Osteoblast (primary cell): ENCODE measurements at regions not wholly inside any gene's neighbourhood (a gene's known extent, or its start where the extent isn't known, plus 50 kb on each side); places are given as distances from the start of the nearest gene placed in this dataset.

Experiments used
- DNase-seq: peaks from one replicate; pipeline ENCODE4 v3.0.0; 2011; ENCODE audit warnings: low spot score, mixed read lengths; ENCODE audit not compliant: insufficient read length; ENCODE audit errors: missing footprints
- H2AFZ ChIP-seq: 2 replicates; pipeline ENCODE4 v1.6.0; 2011; ENCODE audit warnings: mild to moderate bottlenecking, low read length
- H3K27ac ChIP-seq: 2 replicates; pipeline ENCODE4 v1.5.1; 2011; ENCODE audit warnings: mild to moderate bottlenecking, low read depth, low read length, moderate library complexity
- H3K27me3 ChIP-seq: 2 replicates; pipeline ENCODE4 v1.6.0; 2012; ENCODE audit warnings: mild to moderate bottlenecking, control low read depth, inconsistent platforms, low read length, moderate library complexity; ENCODE audit not compliant: insufficient read depth
- H3K36me3 ChIP-seq: 2 replicates; pipeline ENCODE4 v1.5.1; 2011; ENCODE audit warnings: mild to moderate bottlenecking, low read length, control low read depth, moderate library complexity; ENCODE audit not compliant: insufficient read depth
- H3K4me1 ChIP-seq: 2 replicates; pipeline ENCODE4 v1.5.1; 2011; ENCODE audit warnings: mild to moderate bottlenecking, low read length, control low read depth, moderate library complexity; ENCODE audit not compliant: insufficient read depth
- H3K4me2 ChIP-seq: 2 replicates; pipeline ENCODE4 v1.6.0; 2011; ENCODE audit warnings: mild to moderate bottlenecking, low read length; ENCODE audit not compliant: insufficient read depth
- H3K4me3 ChIP-seq: fragments of 200-600 bp; sonication (generic); 3 replicates; pipeline ENCODE4 v1.5.1; 2012; ENCODE audit warnings: mild to moderate bottlenecking, low read length, inconsistent platforms; ENCODE audit not compliant: insufficient read depth
- H3K79me2 ChIP-seq: 2 replicates; pipeline ENCODE4 v1.6.0; 2012; ENCODE audit warnings: mild to moderate bottlenecking, low read length, control low read depth, inconsistent platforms; ENCODE audit not compliant: insufficient read depth
- H3K9me3 ChIP-seq: 2 replicates; pipeline ENCODE4 v1.5.1; 2011; ENCODE audit warnings: low read depth, low read length, control low read depth
- H4K20me1 ChIP-seq: 2 replicates; pipeline ENCODE4 v1.6.0; 2012; ENCODE audit warnings: mild to moderate bottlenecking, low read length, control low read depth; ENCODE audit not compliant: insufficient read depth
- TF ChIP-seq, protein P1 (sequence below): IDR thresholded peaks from 2 replicates; pipeline ENCODE4 v1.5.1; 2011; ENCODE audit warnings: mild to moderate bottlenecking, low read depth, low read length, moderate library complexity; ENCODE audit errors: extremely low read depth

DNA sequence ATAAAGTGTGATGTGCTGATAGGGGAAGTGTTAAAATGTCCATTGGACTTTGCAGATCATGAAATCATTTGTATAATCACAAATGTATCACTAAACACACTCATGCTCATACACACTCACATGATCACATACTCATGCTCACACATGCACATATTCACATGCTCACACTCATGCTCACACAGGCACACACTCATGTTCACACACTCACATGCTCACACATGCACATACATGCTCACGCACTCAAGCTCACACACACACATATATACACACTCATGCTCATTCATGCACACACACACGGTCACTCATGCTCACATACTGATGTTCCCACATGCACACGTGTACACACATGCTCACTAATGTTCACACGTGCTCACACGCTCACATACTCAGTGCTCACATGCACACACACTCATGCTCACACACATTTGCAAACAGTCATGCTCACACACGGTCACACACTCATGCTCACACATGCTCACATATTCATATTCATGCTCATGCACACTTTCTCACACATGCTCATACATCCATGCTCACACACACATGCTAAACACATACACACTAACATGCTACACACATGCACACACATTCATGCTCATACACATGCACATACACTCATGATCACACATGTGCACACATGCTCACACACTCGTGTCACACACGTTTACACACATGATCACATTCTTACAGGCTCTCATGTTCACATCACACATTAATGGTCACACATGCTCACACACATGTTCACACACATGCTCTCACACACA, 116.7 kb upstream of the GJB6 start:
- no peak overlapping the region for H2AFZ ChIP-seq
- H3K27ac ChIP-seq, result no peak overlapping the region
- no peaks in the 10 kb centered on the region for H3K79me2 ChIP-seq
- H3K4me2 ChIP-seq, result no peak overlapping the region
- H3K36me3 ChIP-seq, result no peaks in the 10 kb centered on the region
- TF ChIP-seq, protein P1, sequence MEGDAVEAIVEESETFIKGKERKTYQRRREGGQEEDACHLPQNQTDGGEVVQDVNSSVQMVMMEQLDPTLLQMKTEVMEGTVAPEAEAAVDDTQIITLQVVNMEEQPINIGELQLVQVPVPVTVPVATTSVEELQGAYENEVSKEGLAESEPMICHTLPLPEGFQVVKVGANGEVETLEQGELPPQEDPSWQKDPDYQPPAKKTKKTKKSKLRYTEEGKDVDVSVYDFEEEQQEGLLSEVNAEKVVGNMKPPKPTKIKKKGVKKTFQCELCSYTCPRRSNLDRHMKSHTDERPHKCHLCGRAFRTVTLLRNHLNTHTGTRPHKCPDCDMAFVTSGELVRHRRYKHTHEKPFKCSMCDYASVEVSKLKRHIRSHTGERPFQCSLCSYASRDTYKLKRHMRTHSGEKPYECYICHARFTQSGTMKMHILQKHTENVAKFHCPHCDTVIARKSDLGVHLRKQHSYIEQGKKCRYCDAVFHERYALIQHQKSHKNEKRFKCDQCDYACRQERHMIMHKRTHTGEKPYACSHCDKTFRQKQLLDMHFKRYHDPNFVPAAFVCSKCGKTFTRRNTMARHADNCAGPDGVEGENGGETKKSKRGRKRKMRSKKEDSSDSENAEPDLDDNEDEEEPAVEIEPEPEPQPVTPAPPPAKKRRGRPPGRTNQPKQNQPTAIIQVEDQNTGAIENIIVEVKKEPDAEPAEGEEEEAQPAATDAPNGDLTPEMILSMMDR, result no peak
- peaks cover 15% of the 10 kb centered on the region for H3K4me1 ChIP-seq
- H3K4me3 ChIP-seq, result no peak overlapping the region
- H3K9me3 ChIP-seq, result no peaks in the 10 kb centered on the region
- H4K20me1 ChIP-seq, result no peaks in the 10 kb centered on the region
- H3K27me3 ChIP-seq, result peaks cover 17% of the 10 kb centered on the region
- no peak for DNase-seq

DNA sequence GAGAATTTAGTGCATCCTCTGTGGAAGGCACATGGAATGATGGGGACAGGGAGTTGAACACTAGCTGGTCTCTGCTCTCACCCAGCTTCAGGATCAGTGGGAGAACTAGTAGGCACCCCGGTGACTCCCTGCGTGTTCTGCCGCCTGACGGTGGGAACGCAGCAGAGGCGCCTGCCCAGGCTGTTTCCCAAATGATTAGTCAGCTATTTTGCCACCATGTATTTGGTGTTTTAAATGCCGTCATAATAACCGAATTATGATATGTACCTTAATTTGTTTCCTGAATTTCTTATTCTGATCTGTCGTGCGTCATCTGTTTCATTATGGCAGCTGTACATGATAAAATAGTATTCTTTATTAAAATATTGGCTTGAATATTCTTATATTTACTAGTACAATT, 115.9 kb upstream of the GJB6 start:
- TF ChIP-seq, protein P1, result no peak
- Histone ChIP-seq H3K4me1 (peaks cover 15% of the 10 kb centered on the region), H3K27ac (no peak overlapping the region), H3K36me3 (no peaks in the 10 kb centered on the region), H3K4me3 (no peak overlapping the region), H3K27me3 (peaks cover 22% of the 10 kb centered on the region), H3K9me3 (no peaks in the 10 kb centered on the region), H3K4me2 (no peak overlapping the region), H2AFZ (no peak overlapping the region), H4K20me1 (no peaks in the 10 kb centered on the region), H3K79me2 (no peaks in the 10 kb centered on the region)
- no peak for DNase-seq

DNA sequence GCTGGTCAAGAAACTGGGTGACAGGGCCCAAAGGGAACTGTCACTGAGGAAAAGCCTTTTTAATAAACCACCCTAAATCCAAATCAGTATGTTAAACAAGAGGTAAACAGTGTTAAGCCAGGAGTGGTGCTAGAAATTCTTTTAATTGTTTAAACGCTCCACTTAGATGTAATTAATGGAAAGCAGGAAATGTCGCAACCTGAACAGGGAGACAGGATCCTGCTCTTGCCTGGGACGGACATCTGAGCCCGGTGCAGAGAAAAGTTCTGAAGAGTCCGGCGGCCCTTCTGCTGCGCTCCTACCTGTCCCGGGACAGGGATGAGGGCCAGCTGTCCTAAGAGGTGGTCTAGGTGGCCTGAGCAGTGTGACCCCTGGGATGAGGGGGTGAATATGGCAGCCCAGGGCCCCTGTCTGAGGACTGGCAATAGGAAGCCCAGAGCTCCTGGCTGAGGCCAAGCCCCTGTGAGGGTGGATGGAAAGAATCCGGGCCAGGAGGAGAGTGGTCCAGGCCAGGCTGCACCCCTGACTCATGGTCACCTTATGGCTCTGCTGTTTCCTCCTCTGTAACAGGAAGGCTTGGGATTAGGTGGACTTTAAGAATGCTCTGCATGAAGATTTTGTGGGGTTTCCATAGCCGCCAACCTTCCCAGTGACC, 112.8 kb upstream of the GJB6 start:
- Histone ChIP-seq H3K4me3 (no peak overlapping the region), H3K27ac (no peak overlapping the region), H3K4me2 (no peak overlapping the region), H2AFZ (no peak overlapping the region), H3K9me3 (no peaks in the 10 kb centered on the region), H4K20me1 (no peaks in the 10 kb centered on the region), H3K36me3 (no peaks in the 10 kb centered on the region), H3K4me1 (peaks cover 7% of the 10 kb centered on the region), H3K27me3 (peaks cover 18% of the 10 kb centered on the region), H3K79me2 (no peaks in the 10 kb centered on the region)
- TF ChIP-seq, protein P1, result no peak
- no peak for DNase-seq

DNA sequence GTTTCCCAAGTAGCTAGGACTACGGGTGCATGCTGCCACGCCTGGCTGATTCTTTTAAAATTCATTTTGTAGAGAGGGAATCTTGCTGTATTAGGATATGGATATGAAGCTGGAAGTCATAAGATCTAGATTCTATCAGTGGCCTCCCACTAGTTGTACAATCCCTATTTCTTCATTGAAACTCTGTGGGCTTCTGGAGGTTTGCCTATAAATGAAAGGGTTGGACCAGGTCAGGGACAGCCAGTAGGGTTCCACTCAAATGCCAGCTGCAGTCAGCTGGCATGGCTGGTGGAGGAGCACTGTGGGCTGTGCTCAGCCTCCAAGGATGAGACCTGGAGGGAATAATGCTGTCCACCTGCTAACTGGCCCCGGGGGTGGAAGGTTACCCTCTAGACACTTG, 110.2 kb upstream of the GJB6 start:
- H3K4me1 ChIP-seq, result peaks cover 14% of the 10 kb centered on the region
- no peak overlapping the region for H3K4me3 ChIP-seq
- H3K36me3 ChIP-seq, result no peaks in the 10 kb centered on the region
- no peak for DNase-seq
- TF ChIP-seq, protein P1, result no peak
- no peak overlapping the region for H2AFZ ChIP-seq
- H3K4me2 ChIP-seq, result no peak overlapping the region
- H3K27me3 ChIP-seq, result peaks cover 25% of the 10 kb centered on the region
- no peaks in the 10 kb centered on the region for H3K9me3 ChIP-seq
- no peak overlapping the region for H3K27ac ChIP-seq
- no peaks in the 10 kb centered on the region for H3K79me2 ChIP-seq
- H4K20me1 ChIP-seq, result no peaks in the 10 kb centered on the region
